Lung (tissue), 11 donors: ENCODE measurements at regions not wholly inside any gene's neighbourhood (a gene's known extent, or its start where the extent isn't known, plus 50 kb on each side); places are given as distances from the start of the nearest gene placed in this dataset.

Source experiments
- ATAC-seq: fragments of 200-7000 bp; cut with Tn5 transposase; one replicate; pipeline ENCODE4 v1.9.1; 2020; ENCODE audit warnings: moderate number of reproducible peaks; ENCODE audit not compliant: insufficient read depth, low FRiP score
- DNase-seq, 3 donors: peaks; one replicate each; pipeline ENCODE4 v3.0.0-alpha.2; 2013 to 2017
- H3K27ac ChIP-seq, 2 donors: one replicate each; pipeline ENCODE4 v1.5.1; 2013; ENCODE audit warnings: mild to moderate bottlenecking in 2 of 2, moderate library complexity in 2 of 2, control low read depth in 1 of 2, inconsistent platforms in 1 of 2, low read depth in 1 of 2, low read length in 1 of 2
- H3K27me3 ChIP-seq, 3 donors: one replicate each; pipeline ENCODE4 v1.5.1; 2013; ENCODE audit warnings: low read length in 2 of 3; ENCODE audit not compliant: control insufficient read depth in 3 of 3, insufficient read depth in 3 of 3
- H3K36me3 ChIP-seq, 4 donors: one replicate each; pipeline ENCODE4 v1.5.1; 2013; ENCODE audit warnings: low read length in 4 of 4, mild to moderate bottlenecking in 1 of 4, moderate library complexity in 1 of 4; ENCODE audit not compliant: control insufficient read depth in 4 of 4, insufficient read depth in 4 of 4
- H3K4me1 ChIP-seq, 5 donors: one replicate each; pipeline ENCODE4 v1.5.1; 2013; ENCODE audit warnings: low read length in 5 of 5, mild to moderate bottlenecking in 2 of 5, moderate library complexity in 1 of 5; ENCODE audit not compliant: control insufficient read depth in 5 of 5, insufficient read depth in 5 of 5
- H3K4me3 ChIP-seq: one replicate; pipeline ENCODE4 v1.5.1; 2013; ENCODE audit warnings: mild to moderate bottlenecking, control low read depth, moderate library complexity
- H3K9ac ChIP-seq, 2 donors: one replicate each; pipeline ENCODE4 v1.5.1; 2013; ENCODE audit warnings: low read length in 2 of 2, control low read depth in 1 of 2; ENCODE audit not compliant: insufficient read depth in 1 of 2
- H3K9me3 ChIP-seq, 4 donors: one replicate each; pipeline ENCODE4 v1.5.1; 2013; ENCODE audit warnings: low read length in 3 of 4, mild to moderate bottlenecking in 1 of 4, moderate library complexity in 1 of 4; ENCODE audit not compliant: control insufficient read depth in 4 of 4, insufficient read depth in 3 of 4
- WGBS, 2 donors: extraction: QIAGEN DNeasy Blood & Tissue Kit; methylation state at CpG; one replicate each; pipeline ENCODE4 v1.1.7; 2013; 5-methylcytosine and 5-hydroxymethylcytosine counted together
- TF ChIP-seq, protein P1 (sequence below): IDR thresholded peaks from 2 replicates; pipeline ENCODE4 v1.5.1; 2012; ENCODE audit warnings: mild to moderate bottlenecking; ENCODE audit errors: control extremely low read depth, extremely low read depth
- donor health status: control.
- donor health status: control.
- donor health status: Bipolar disorder and iron deficiency.
- donor health status: healthy.
- donor health status: DM: yes; HTN: yes; CAD: no.

- TF ChIP-seq, protein P1, sequence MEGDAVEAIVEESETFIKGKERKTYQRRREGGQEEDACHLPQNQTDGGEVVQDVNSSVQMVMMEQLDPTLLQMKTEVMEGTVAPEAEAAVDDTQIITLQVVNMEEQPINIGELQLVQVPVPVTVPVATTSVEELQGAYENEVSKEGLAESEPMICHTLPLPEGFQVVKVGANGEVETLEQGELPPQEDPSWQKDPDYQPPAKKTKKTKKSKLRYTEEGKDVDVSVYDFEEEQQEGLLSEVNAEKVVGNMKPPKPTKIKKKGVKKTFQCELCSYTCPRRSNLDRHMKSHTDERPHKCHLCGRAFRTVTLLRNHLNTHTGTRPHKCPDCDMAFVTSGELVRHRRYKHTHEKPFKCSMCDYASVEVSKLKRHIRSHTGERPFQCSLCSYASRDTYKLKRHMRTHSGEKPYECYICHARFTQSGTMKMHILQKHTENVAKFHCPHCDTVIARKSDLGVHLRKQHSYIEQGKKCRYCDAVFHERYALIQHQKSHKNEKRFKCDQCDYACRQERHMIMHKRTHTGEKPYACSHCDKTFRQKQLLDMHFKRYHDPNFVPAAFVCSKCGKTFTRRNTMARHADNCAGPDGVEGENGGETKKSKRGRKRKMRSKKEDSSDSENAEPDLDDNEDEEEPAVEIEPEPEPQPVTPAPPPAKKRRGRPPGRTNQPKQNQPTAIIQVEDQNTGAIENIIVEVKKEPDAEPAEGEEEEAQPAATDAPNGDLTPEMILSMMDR, result no peak
- H3K9me3 ChIP-seq, result no peaks in the 10 kb centered on the region
- H3K9ac ChIP-seq, result no peak overlapping the region
- no peaks in the 10 kb centered on the region for H3K27me3 ChIP-seq
- DNase-seq, result no peak
- no peak overlapping the region for H3K4me3 ChIP-seq
- no peaks in the 10 kb centered on the region for H3K36me3 ChIP-seq
- ATAC-seq, result no peak
- no peak overlapping the region for H3K27ac ChIP-seq
- H3K4me1 ChIP-seq, result no peaks in the 10 kb centered on the region
Measured at GRCh38 chr16:59373632-59374031, 639.5 kb upstream of the GOT2 start.

DNA sequence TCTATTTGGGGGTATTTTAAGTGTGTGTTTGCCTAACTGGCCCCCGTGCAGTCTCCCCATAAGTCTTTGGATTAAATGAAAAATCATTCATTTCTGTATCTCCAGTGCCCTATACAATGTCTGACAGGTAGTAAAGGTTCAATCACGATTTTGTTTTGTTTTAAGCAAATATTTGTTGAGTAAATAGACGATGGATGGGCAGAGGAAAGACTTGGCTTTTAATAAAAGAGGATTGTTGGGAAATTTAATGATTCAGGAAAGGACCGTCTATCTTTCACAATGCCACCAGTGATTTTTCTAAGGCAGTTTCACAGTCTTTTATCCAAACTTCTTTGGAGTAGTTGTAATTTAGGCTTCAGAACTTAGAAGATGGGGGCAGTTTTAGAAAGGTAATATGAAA, 636.6 kb upstream of the GOT2 start:
- no peak overlapping the region for H3K9ac ChIP-seq
- ATAC-seq, result no peak
- TF ChIP-seq, protein P1, result no peak

DNA sequence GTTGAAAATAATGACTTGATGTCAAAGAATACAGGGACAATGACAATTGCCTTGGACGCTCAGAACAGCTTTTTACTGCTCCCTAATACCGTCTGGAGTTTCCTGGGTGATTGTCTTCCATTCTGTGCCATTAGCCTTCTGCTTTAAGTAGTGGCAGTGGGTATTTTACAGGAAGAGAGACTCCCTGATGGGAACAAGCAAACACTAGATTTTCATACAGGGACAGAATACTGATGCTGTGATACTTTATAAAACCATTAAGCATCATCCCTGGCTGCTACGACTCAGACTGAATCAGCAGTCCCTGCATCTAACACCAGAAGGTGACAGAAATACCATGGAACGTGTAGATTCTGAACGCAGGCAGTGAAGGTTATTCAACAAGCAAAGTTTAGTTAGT, 635.4 kb upstream of the GOT2 start:
- Histone ChIP-seq H3K36me3 (no peaks in the 10 kb centered on the region), H3K27ac (no peak overlapping the region), H3K4me3 (no peak overlapping the region), H3K9me3 (no peaks in the 10 kb centered on the region), H3K9ac (no peak overlapping the region), H3K27me3 (no peaks in the 10 kb centered on the region), H3K4me1 (no peaks in the 10 kb centered on the region)
- WGBS, 2 donors, result 75 to 82% methylated on average over 5 of the region's 5 CpGs
- no peak for ATAC-seq
- TF ChIP-seq, protein P1, result no peak
- DNase-seq, result no peak

More for the DNA sequence above, 636.6 kb upstream of the GOT2 start:
- Histone ChIP-seq H3K36me3 (no peaks in the 10 kb centered on the region), H3K27ac (no peak overlapping the region), H3K9me3 (no peaks in the 10 kb centered on the region), H3K27me3 (no peaks in the 10 kb centered on the region), H3K4me1 (no peaks in the 10 kb centered on the region), H3K4me3 (no peak overlapping the region)
- DNase-seq, result no peak
- 51 to 71% methylated on average over 4 of the region's 4 CpGs for WGBS, 2 donors

DNA sequence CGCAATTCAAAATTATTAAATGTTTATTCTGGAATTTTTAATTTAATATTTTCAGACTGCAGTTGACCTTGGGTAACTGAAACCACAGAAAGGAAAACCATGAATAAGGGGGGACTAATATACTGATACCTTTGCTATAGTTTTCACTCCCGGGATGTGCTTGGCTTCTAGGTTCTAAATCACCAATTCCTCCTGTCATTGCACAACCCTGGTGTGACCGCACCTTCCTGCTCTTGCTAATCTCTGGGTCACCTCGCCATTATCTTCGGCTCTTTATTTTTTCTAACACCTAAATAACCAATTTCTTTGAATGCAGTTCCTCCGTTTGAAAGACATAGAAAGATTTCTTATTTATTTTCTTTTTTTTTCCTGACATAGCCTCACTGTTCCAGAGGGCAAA, 634.5 kb upstream of the GOT2 start:
- ATAC-seq, result no peak
- Histone ChIP-seq H3K9ac (no peak overlapping the region), H3K27me3 (no peaks in the 10 kb centered on the region), H3K4me1 (no peaks in the 10 kb centered on the region), H3K27ac (no peak overlapping the region), H3K9me3 (no peaks in the 10 kb centered on the region), H3K36me3 (no peaks in the 10 kb centered on the region), H3K4me3 (no peak overlapping the region)
- TF ChIP-seq, protein P1, result no peak
- 84 to 89% methylated on average over 6 of the region's 6 CpGs for WGBS, 2 donors
- DNase-seq, result no peak
